ENCODE measurements at regions not wholly inside any gene's neighbourhood (a gene's known extent, or its start where the extent isn't known, plus 50 kb on each side); places are given as distances from the start of the nearest gene placed in this dataset.

- TF ChIP-seq, protein P1, sequence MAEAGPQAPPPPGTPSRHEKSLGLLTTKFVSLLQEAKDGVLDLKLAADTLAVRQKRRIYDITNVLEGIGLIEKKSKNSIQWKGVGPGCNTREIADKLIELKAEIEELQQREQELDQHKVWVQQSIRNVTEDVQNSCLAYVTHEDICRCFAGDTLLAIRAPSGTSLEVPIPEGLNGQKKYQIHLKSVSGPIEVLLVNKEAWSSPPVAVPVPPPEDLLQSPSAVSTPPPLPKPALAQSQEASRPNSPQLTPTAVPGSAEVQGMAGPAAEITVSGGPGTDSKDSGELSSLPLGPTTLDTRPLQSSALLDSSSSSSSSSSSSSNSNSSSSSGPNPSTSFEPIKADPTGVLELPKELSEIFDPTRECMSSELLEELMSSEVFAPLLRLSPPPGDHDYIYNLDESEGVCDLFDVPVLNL (CRISPR knock-in tag; IDR thresholded peaks at IDR 0.05; ENCODE audit: low read depth) = no peak
- TF ChIP-seq POLR2AphosphoS5 (IDR thresholded peaks at IDR 0.05; ENCODE audit: control insufficient read depth, insufficient read depth, low read depth, low read length) = no peak
- no peak for TF ChIP-seq CTCF (IDR thresholded peaks at IDR 0.05 in 2 of 3, conservative IDR thresholded peaks at IDR 0.05 in 1 of 3; ENCODE audit: insufficient read depth in 2 of 3, low read depth in 1 of 3, low read length in 3 of 3)
- no peak for TF ChIP-seq SMAD3 (CRISPR knock-in tag; conservative IDR thresholded peaks at IDR 0.05)
- no peak for TF ChIP-seq ZNF232 (CRISPR knock-in tag; IDR thresholded peaks at IDR 0.05)
- TF ChIP-seq SETDB1 (IDR thresholded peaks at IDR 0.05; ENCODE audit: low read length) = no peak
- TF ChIP-seq NRF1 (conservative IDR thresholded peaks at IDR 0.05 in 1 of 2, IDR thresholded peaks at IDR 0.05 in 1 of 2) = no peak
- TF ChIP-seq HDAC2 (IDR thresholded peaks at IDR 0.05) = no peak
- no peak for TF ChIP-seq CREB1 (IDR thresholded peaks at IDR 0.05)
- no peak for TF ChIP-seq CREB1 (CRISPR knock-in tag; IDR thresholded peaks at IDR 0.05)
These were observed 72.6 kb upstream of the PCBD1 start for GRCh38 chr10:70960783-70961570.

Measured in K562 (cell line).